Sigmoid colon (tissue), 4 donors: ENCODE measurements at regions not wholly inside any gene's neighbourhood (a gene's known extent, or its start where the extent isn't known, plus 50 kb on each side); places are given as distances from the start of the nearest gene placed in this dataset.

Experiments used
- CTCF ChIP-seq, 4 experiments: fragments of 450-650 bp in 3 of 4; fragments of 200-600 bp in 1 of 4; IDR thresholded peaks; one replicate each; pipeline ENCODE4 v1.5.1; 2016 to 2019; ENCODE audit warnings: antibody characterized with exemption in 4 of 4, mild to moderate bottlenecking in 3 of 4, moderate library complexity in 2 of 4
- EP300 ChIP-seq, 4 donors: sonication (generic); formaldehyde crosslinking; IDR thresholded peaks; one replicate each; pipeline ENCODE4 v1.6.1; 2017; ENCODE audit warnings: antibody characterized with exemption in 4 of 4
- POLR2A ChIP-seq, 2 donors: fragments of 450-650 bp; IDR thresholded peaks; one replicate each; pipeline ENCODE4 v1.6.1; 2016; ENCODE audit warnings: antibody characterized with exemption in 2 of 2, mild to moderate bottlenecking in 2 of 2, moderate library complexity in 2 of 2
- POLR2AphosphoS5 ChIP-seq, 4 donors: sonication (generic); formaldehyde crosslinking; IDR thresholded peaks; one replicate each; pipeline ENCODE4 v1.6.1; 2017; ENCODE audit warnings: antibody characterized with exemption in 4 of 4

DNA sequence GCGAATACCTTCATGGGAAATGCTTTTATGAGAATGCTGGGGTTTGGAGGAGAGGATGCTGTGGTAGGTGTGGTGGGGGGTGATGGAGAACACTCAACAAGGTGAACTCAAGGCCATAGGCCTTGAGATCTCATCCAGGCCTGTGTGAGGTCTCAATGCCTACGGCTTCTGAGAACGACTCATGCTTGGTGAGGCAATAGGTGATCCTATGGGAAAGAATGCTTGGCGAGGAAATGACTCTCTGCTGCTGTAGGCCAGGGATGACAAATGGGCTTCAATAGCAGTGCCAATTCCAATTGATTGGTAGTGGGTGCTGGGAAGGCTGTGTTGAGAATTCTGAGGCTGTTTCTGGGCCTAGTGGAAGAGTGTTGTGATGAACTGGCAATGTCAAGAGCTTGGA, 280.2 kb upstream of the CLINT1 start:
- no peak for TF ChIP-seq CTCF (IDR thresholded peaks at IDR 0.05)
- TF ChIP-seq EP300 (IDR thresholded peaks at IDR 0.05), result no peak
- no peak for TF ChIP-seq POLR2AphosphoS5 (IDR thresholded peaks at IDR 0.05)
- no peak for TF ChIP-seq POLR2A (IDR thresholded peaks at IDR 0.05)
